HG03060 (cell line): ENCODE measurements at regions not wholly inside any gene's neighbourhood (a gene's known extent, or its start where the extent isn't known, plus 50 kb on each side); places are given as distances from the start of the nearest gene placed in this dataset.

ENCODE experiments used
- ATAC-seq: cut with Tn5 transposase; IDR thresholded peaks from one replicate; pipeline ENCODE4 v1.9.1; 2021; ENCODE audit warnings: low read depth, moderate number of reproducible peaks; ENCODE audit not compliant: unreplicated experiment

DNA sequence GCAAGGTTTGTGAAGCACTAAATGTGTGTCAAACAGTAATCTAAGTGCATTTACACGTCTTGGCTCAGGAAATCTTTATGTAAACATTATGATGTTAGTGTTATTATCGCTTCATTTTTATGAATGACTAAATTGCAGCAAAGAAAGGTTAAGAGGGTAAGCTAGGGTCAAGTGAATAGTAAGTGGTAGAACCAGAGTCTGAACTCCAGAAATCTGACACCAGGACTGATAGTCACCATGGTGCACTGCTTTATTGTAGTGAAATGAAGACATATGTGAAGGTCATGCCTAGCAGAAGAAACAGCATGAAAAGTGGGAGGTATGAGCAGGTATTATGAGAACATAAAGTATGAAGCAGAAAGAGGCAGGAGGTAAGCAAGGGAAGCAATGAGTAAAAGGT is 368.7 kb upstream of the TENM4 start:
- no peak for ATAC-seq

- no peak for ATAC-seq
Measured at GRCh38 chr11:79807506-79807905, 366.7 kb upstream of the TENM4 start.

- ATAC-seq: no peak
Measured at GRCh38 chr11:79796704-79797103, 355.9 kb upstream of the TENM4 start.

DNA sequence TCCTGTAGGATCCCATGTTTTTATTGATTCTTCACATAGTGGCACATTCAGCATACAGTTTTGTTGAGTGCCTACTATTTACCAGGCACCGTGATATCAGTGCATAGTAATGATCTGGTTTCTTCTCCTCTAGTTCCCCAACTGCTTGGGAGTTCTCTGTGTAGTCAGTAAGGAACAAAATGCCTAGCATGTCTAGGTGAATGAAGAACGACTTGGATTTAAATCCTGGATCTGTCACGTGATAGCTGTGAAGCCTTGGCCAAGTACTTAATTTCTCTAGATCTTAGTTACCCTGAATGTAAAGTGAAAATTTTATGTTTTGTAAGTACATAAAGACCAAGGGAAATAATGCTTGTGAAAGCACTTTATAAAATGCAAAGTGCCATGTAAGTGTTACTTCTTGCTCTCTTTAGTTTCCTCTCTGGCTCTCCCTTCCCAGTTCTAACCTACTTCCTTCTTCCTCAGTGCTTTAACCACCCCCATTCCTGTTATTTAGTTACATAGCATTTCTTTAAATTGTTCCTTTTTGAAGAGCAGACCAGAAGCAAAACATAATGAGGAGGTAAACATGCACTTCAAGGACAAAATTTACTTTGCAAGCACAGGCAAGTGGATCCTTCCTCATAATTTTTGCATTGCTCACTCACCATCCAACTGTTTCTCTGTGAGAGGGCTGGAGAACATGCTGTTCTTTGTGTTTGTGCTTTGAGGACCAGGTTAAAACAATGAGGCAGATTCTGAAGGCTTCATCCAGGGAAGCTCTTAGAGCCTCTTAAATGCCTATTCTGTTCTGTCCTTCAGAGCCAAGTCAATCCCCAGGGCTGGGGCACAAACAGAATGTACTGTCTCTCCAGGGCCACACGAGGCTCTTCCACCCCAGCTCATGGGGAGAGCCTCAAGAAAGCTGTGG is 353.9 kb upstream of the TENM4 start:
- no peak for ATAC-seq

- no peak for ATAC-seq
Measured at GRCh38 chr11:79794057-79794456, 353.2 kb upstream of the TENM4 start.

DNA sequence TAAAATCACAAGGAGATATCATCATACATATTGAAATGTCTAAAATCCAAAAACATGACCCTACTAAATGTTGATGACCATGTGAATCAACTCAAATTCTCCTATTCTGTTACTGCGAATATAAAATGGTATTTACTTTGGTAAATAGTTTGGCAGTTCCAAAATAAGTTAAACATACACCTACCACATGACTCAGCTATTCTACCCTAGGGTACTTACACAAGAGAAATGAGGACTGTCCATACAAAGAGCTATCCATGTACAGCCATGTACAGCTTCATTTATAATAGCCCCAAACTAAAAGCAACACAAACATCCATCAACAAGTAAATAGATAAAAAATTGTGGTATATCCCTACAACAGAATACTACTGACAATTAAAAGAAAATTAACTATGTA is 346.1 kb upstream of the TENM4 start:
- no peak for ATAC-seq

DNA sequence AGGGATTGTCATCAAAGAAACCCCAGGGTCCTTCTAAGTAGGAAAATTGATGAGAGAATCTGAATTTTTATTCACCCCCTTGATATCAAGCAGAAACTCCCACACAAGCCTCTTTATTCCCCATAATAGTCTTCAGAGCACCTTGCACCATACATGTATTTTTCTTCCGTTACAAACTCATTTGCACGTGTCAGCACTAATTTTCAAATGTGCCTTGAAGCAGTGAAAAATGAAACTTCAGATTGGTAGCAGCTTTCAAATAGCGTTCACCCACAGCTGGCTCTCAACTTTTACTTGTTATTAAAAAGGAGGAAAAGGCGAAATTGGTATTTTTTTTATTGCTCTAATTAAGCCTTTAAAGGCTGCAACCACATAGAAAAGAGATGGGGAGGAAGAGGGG is 343.0 kb upstream of the TENM4 start:
- no peak for ATAC-seq

GRCh38 chr11:79768343-79768742 is 327.5 kb upstream of the TENM4 start:
- no peak for ATAC-seq

GRCh38 chr11:79762279-79762921 is 321.6 kb upstream of the TENM4 start:
- ATAC-seq: no peak

- ATAC-seq: no peak
Measured at GRCh38 chr11:79758325-79758724, 317.5 kb upstream of the TENM4 start.

GRCh38 chr11:79747406-79747805 is 306.6 kb upstream of the TENM4 start:
- ATAC-seq: no peak

GRCh38 chr11:79744941-79745340 is 304.1 kb upstream of the TENM4 start:
- no peak for ATAC-seq

GRCh38 chr11:79742176-79742575 is 301.3 kb upstream of the TENM4 start:
- no peak for ATAC-seq

- no peak for ATAC-seq
Measured at GRCh38 chr11:79739591-79739990, 298.8 kb upstream of the TENM4 start.

DNA sequence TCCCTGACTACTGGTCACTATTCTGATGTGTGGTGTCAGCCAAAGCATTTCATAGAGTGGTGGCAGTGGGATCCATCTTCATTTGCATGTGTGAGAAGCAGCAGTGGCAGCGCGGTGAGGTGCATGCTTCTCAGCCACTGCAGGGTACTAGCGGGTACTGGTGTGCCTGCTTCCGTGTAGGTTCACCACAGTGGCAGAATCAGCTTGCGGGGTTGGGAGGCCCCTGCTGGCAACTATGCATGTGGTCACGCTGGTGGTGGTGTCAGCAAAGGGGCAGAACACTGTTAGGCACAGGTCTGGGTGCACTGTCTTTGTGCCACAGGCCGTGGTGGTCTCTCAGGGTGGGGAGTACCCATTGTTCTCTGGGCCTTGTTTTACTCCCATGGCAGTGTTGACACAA is 286.4 kb upstream of the TENM4 start:
- no peak for ATAC-seq

- no peak for ATAC-seq
Measured at GRCh38 chr11:79720115-79720514, 279.3 kb upstream of the TENM4 start.

GRCh38 chr11:79708319-79708932 is 267.6 kb upstream of the TENM4 start:
- peak; percentile 62 for ATAC-seq

DNA sequence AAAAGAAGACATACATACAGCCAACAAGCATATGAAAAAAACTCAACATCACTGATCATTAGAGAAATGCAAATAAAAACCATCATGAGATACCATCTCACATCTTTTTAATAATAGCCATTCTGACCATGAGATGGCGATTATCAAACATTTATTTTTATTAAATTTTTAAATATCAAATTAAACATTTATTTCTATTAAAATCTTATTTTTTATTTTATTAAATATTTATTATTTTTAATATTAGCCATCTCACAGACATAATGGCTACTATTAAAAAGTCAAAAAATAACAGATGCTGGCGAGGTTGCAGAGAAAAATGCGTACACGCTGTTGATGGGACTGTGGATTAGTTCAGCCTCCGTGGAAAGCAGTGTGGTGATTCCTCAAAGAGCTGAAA is 264.8 kb upstream of the TENM4 start:
- ATAC-seq: no peak

GRCh38 chr11:79702303-79702702 is 261.5 kb upstream of the TENM4 start:
- ATAC-seq: no peak

DNA sequence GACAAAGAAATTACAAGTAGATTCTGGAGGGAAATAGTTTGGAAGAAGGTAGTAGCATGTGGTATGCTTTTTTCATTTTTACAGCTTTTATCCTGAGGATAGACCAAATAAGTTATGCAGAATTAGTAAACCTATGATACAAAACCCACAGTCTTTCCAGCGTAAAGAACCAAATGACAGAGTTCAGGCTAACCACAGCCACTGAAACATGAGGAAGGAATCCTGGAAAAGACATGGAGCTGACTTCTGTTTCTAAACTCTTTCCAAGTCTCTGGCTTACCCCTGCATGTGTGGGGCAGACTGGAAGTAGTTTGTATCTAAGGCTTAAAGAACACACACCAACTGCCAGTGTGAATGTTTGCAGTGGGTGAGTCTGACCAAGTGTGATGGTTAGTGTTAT is 258.4 kb upstream of the TENM4 start:
- ATAC-seq: no peak

DNA sequence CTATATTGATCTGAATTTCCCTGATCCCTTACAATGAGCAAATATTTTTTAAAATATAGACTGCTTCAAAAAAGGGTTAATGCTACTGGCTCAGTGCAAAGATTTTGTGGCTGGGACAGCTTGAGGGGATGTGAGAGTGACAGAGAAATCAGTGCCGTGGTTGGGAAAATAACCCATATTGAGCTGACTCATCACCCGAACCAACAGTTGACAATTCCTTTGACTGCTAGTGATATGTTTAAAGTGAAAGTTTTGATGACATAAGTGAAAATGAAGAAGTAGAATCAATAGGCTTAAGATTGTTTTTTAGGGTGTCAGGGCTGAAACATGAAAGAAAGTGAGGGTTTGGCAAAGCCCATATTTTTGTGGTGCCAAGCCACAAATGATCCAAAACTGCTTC is 257.1 kb upstream of the TENM4 start:
- no peak for ATAC-seq

GRCh38 chr11:79694368-79694767 is 253.5 kb upstream of the TENM4 start:
- no peak for ATAC-seq
